Breast epithelium (tissue), 4 donors: ENCODE measurements at regions not wholly inside any gene's neighbourhood (a gene's known extent, or its start where the extent isn't known, plus 50 kb on each side); places are given as distances from the start of the nearest gene placed in this dataset.
"Not testable (repeated sequence)": the region's sequence is repeated elsewhere in the genome, so short reads cannot be mapped to it uniquely, and the experiment has no call there.

Source experiments
- DNase-seq, 2 donors: peaks; one replicate each; pipeline ENCODE4 v3.0.0-alpha.2; 2019; ENCODE audit warnings: low spot score in 2 of 2
- H3K27ac ChIP-seq, 2 donors: fragments of 200-600 bp; sonication (generic) in 1 of 2; one replicate each; pipeline ENCODE4 v1.5.1; 2016 to 2019; ENCODE audit warnings: mild to moderate bottlenecking in 1 of 2
- H3K27me3 ChIP-seq, 2 donors: fragments of 200-600 bp; sonication (generic) in 1 of 2; one replicate each; pipeline versions ENCODE4 v1.5.1 to v1.6.0; 2017 to 2019; ENCODE audit warnings: control low read depth in 1 of 2, mild to moderate bottlenecking in 1 of 2
- H3K36me3 ChIP-seq: fragments of 200-600 bp; one replicate; pipeline ENCODE4 v1.5.1; 2019
- H3K4me1 ChIP-seq, 2 donors: fragments of 200-600 bp; sonication (generic); one replicate each; pipeline ENCODE4 v1.5.1; 2016 to 2019; ENCODE audit warnings: control low read depth in 1 of 2
- H3K4me3 ChIP-seq, 3 donors: fragments of 200-600 bp; sonication (generic); 1 replicate in 2 of 3; 2 replicates in 1 of 3; pipeline ENCODE4 v1.5.1; 2016 to 2019; ENCODE audit warnings: mild to moderate bottlenecking in 3 of 3, moderate library complexity in 2 of 3
- H3K9me3 ChIP-seq, 2 donors: fragments of 200-600 bp; sonication (generic) in 1 of 2; one replicate each; pipeline ENCODE4 v1.5.1; 2016 to 2019; ENCODE audit warnings: control low read depth in 1 of 2
- POLR2A ChIP-seq: fragments of 450-650 bp; IDR thresholded peaks from one replicate; pipeline ENCODE4 v1.6.1; 2016; ENCODE audit warnings: antibody characterized with exemption, mild to moderate bottlenecking, moderate library complexity
- POLR2AphosphoS5 ChIP-seq, 3 donors: sonication (generic); formaldehyde crosslinking; IDR thresholded peaks; one replicate each; pipeline ENCODE4 v1.6.1; 2017; ENCODE audit warnings: antibody characterized with exemption in 3 of 3
- intact Hi-C: fragments of 100-400 bp; cut with DNase I; formaldehyde crosslinking; loops from one replicate; pipeline ENCODE4 v1.15.1; 2023; ENCODE audit warnings: low total_unique reads
- TF ChIP-seq, protein P1 (sequence below), 3 donors: fragments of 450-650 bp; IDR thresholded peaks; one replicate each; pipeline ENCODE4 v1.5.1; 2016 to 2017; ENCODE audit warnings: antibody characterized with exemption in 3 of 3, mild to moderate bottlenecking in 3 of 3, moderate library complexity in 3 of 3

DNA sequence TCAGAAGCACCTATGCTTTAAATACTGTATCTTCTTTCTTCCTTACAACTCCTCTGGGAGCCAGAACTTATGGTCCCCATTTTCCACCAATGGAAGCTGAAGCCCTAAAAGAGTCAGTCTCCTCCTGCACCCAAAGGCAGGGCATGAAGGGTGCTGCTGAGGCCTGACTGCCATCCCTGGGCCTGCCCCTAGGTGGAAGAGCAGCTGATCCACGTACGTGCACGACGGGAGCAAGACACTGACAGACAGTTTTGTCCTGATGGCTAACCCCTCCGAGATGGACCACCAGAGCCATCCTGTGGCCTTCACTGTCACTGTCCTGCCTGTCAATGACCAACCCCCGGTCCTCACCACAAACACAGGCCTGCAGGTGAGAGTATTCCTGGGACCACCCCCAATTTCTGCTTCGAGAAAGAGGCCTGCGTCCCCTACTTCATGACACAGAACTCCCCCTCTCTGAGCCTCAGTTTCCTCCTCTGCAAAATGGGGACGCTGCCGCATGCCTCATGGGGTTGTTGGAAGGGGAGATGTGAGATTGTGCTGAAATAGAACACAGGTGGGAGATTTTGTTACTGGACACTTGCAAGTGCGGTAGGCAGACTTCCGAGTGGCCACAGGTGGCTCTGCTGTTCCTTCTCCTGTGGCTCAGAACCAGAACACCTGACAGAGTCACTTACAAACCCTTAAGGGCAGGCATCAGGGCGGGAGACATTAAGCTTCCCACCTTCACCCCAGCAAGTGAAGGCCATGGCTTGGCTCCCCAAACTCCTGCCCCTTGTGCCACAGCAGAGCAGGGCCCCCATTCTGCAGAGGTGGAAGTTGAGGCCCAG lies 175.4 kb downstream of the TBC1D2B start:
- no peaks in the 10 kb centered on the region for H3K36me3 ChIP-seq
- no peak for TF ChIP-seq POLR2AphosphoS5 (IDR thresholded peaks at IDR 0.05)
- TF ChIP-seq POLR2A: no peak
- TF ChIP-seq, protein P1, sequence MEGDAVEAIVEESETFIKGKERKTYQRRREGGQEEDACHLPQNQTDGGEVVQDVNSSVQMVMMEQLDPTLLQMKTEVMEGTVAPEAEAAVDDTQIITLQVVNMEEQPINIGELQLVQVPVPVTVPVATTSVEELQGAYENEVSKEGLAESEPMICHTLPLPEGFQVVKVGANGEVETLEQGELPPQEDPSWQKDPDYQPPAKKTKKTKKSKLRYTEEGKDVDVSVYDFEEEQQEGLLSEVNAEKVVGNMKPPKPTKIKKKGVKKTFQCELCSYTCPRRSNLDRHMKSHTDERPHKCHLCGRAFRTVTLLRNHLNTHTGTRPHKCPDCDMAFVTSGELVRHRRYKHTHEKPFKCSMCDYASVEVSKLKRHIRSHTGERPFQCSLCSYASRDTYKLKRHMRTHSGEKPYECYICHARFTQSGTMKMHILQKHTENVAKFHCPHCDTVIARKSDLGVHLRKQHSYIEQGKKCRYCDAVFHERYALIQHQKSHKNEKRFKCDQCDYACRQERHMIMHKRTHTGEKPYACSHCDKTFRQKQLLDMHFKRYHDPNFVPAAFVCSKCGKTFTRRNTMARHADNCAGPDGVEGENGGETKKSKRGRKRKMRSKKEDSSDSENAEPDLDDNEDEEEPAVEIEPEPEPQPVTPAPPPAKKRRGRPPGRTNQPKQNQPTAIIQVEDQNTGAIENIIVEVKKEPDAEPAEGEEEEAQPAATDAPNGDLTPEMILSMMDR (IDR thresholded peaks at IDR 0.05): no peak
- intact Hi-C loops: no loop called here
- H3K4me1 ChIP-seq: no peaks in the 10 kb centered on the region
- H3K4me3 ChIP-seq: no peak overlapping the region
- H3K27me3 ChIP-seq: no peaks in the 10 kb centered on the region
- no peak overlapping the region for H3K27ac ChIP-seq
- no peaks in the 10 kb centered on the region for H3K9me3 ChIP-seq
- no peak for DNase-seq

DNA sequence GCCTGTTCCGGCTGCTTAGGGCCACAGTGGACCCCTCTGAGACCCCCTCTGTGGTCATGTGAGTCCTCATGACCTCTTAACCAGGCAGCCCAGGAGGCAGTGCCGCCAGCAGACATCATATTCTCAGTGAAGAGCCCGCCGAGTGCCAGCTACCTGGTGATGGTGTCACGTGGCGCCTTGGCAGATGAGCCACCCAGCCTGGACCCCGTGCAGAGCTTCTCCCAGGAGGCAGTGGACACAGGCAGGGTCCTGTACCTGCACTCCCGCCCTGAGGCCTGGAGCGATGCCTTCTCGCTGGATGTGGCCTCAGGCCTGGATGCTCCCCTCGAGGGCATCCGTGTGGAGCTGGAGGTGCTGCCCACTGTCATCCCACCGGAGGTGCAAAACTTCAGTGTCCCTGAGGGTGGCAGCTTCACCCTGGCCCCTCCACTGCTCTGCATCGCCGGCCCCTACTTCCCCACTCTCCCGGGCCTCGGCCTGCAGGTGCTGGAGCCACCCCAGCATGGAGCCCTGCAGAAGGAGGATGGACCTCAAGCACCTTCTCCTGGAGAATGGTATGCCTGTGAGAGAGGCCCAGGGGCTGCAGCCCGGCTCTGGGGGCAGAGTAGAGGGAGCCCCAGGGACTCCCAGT lies 176.1 kb downstream of the TBC1D2B start:
- Histone ChIP-seq H3K36me3 (no peaks in the 10 kb centered on the region), H3K9me3 (no peaks in the 10 kb centered on the region), H3K27me3 (no peaks in the 10 kb centered on the region), H3K4me1 (no peaks in the 10 kb centered on the region), H3K27ac (no peak overlapping the region), H3K4me3 (no peak overlapping the region)
- TF ChIP-seq POLR2AphosphoS5 (IDR thresholded peaks at IDR 0.05) (no peak), POLR2A (no peak)
- intact Hi-C loops: no loop called here
- DNase-seq: no peak

- H3K4me3 ChIP-seq, intact Hi-C loops, H3K27ac ChIP-seq, H3K9me3 ChIP-seq, H3K36me3 ChIP-seq, H3K4me1 ChIP-seq, DNase-seq, H3K27me3 ChIP-seq: not testable (repeated sequence)
Observed at GRCh38 chr15:77900331-77900963, 177.1 kb downstream of the TBC1D2B start.

DNA sequence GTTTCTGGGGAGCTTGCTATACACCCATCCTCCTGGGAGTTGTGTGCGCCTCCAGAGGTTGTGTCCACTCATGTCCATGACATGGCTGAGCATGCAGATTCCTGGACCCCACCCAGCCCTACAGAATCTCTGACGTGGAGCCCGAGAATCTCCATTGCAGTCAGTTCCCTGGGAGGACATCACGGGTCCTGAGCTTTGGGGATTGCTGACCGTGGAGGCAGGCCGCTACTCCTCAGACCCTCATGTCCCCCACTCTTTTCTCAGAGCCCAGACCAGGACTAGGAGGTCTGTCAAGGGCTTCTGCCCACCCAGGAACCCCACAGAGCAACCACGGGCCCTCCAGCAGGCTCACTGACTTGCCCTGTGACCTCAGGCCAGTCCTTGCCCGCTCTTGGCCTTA lies 177.7 kb downstream of the TBC1D2B start:
- H3K36me3 ChIP-seq, intact Hi-C loops: not testable (repeated sequence)

GRCh38 chr15:77898811-77899730 lies 178.4 kb downstream of the TBC1D2B start:
- no peak for DNase-seq
- intact Hi-C loops: no loop called here
- Histone ChIP-seq H3K4me3 (no peak overlapping the region), H3K9me3 (no peaks in the 10 kb centered on the region), H3K27ac (no peak overlapping the region), H3K4me1 (no peaks in the 10 kb centered on the region), H3K36me3 (no peaks in the 10 kb centered on the region), H3K27me3 (no peaks in the 10 kb centered on the region)
- TF ChIP-seq, protein P1 (IDR thresholded peaks at IDR 0.05): no peak
- TF ChIP-seq POLR2A (no peak), POLR2AphosphoS5 (IDR thresholded peaks at IDR 0.05) (no peak)

More for the DNA sequence above, 177.7 kb downstream of the TBC1D2B start:
- H3K9me3 ChIP-seq, DNase-seq, H3K4me3 ChIP-seq, H3K4me1 ChIP-seq, H3K27ac ChIP-seq, H3K27me3 ChIP-seq: not testable (repeated sequence)

DNA sequence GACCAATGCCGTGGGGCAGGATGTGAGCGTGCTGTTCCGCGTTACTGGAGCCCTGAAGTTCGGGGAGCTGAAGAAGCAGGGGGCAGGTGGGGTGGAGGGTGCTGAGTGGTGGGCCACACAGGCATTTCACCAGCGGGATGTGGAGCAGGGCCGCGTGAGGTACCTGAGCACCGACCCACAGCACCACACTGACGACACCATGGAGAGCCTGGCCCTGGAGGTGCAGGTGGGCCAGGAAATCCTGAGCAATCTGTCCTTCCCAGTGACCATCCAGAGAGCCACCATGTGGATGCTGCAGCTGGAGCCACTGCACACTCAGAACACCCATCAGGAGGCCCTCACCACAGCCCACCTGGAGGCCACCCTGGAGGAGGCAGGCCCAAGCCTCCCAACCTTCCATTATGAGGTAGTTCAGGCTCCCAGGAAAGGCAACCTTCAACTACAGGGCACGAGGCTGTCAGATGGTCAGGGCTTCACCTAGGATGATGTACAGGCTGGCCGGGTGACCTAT lies 179.6 kb downstream of the TBC1D2B start:
- DNase-seq: no peak
- intact Hi-C loops: no loop called here
- no peak overlapping the region for H3K4me3 ChIP-seq
- H3K36me3 ChIP-seq: no peaks in the 10 kb centered on the region
- no peak overlapping the region for H3K27ac ChIP-seq
- no peaks in the 10 kb centered on the region for H3K27me3 ChIP-seq
- H3K9me3 ChIP-seq: no peaks in the 10 kb centered on the region
- H3K4me1 ChIP-seq: no peaks in the 10 kb centered on the region
- TF ChIP-seq POLR2AphosphoS5 (IDR thresholded peaks at IDR 0.05) (no peak), POLR2A (no peak)
- TF ChIP-seq, protein P1 (IDR thresholded peaks at IDR 0.05): no peak

- intact Hi-C loops, H3K27me3 ChIP-seq, H3K4me1 ChIP-seq, H3K9me3 ChIP-seq, H3K27ac ChIP-seq, H3K36me3 ChIP-seq, DNase-seq, H3K4me3 ChIP-seq: not testable (repeated sequence)
Observed at GRCh38 chr15:77897113-77897895, 180.2 kb downstream of the TBC1D2B start.
